Right atrium auricular region (tissue), 2 donors: ENCODE measurements at regions not wholly inside any gene's neighbourhood (a gene's known extent, or its start where the extent isn't known, plus 50 kb on each side); places are given as distances from the start of the nearest gene placed in this dataset.

Experiments used
- DNase-seq: peaks from one replicate; pipeline ENCODE4 v3.0.0-alpha.2; 2019; ENCODE audit warnings: low spot score
- H3K27ac ChIP-seq, 2 donors: fragments of 200-600 bp; sonication (generic); 1 replicate in 1 of 2; 2 replicates in 1 of 2; pipeline ENCODE4 v1.5.1; 2016 to 2019
- H3K27me3 ChIP-seq, 2 donors: fragments of 200-600 bp; sonication (generic); one replicate each; pipeline versions ENCODE4 v1.5.1 to v1.6.0; 2017 to 2019
- H3K36me3 ChIP-seq: fragments of 200-600 bp; sonication (generic); one replicate; pipeline ENCODE4 v1.5.1; 2016
- H3K4me1 ChIP-seq, 2 donors: fragments of 200-600 bp; sonication (generic); one replicate each; pipeline versions ENCODE4 v1.5.1 to v1.6.0; 2017 to 2019
- H3K4me3 ChIP-seq, 2 donors: fragments of 200-600 bp; sonication (generic); 1 replicate in 1 of 2; 2 replicates in 1 of 2; pipeline ENCODE4 v1.5.1; 2017 to 2019; ENCODE audit warnings: mild to moderate bottlenecking in 1 of 2, moderate library complexity in 1 of 2
- H3K9me3 ChIP-seq, 2 donors: fragments of 200-600 bp; sonication (generic); one replicate each; pipeline ENCODE4 v1.5.1; 2019
- CTCF ChIP-seq, 2 donors: fragments of 200-600 bp; sonication (generic); IDR thresholded peaks; one replicate each; pipeline ENCODE4 v1.5.1; 2019; ENCODE audit warnings: antibody characterized with exemption in 2 of 2

GRCh38 chr2:71826826-71827523 lies 320.7 kb downstream of the CYP26B1 start:
- no peaks in the 10 kb centered on the region for H3K36me3 ChIP-seq
- no peaks in the 10 kb centered on the region for H3K27me3 ChIP-seq
- H3K27ac ChIP-seq, result no peak overlapping the region
- no peak overlapping the region for H3K4me3 ChIP-seq
- H3K9me3 ChIP-seq, result peaks cover 0 to 2% of the 10 kb centered on the region in 2 donors
- peaks cover 0 to 12% of the 10 kb centered on the region in 2 donors for H3K4me1 ChIP-seq
- no peak for TF ChIP-seq CTCF (IDR thresholded peaks at IDR 0.05)
- peak; percentile 38 for DNase-seq

GRCh38 chr2:71826299-71826698 lies 321.4 kb downstream of the CYP26B1 start:
- Histone ChIP-seq H3K27ac (no peak overlapping the region), H3K4me3 (no peak overlapping the region), H3K4me1 (peaks cover 0 to 10% of the 10 kb centered on the region in 2 donors), H3K9me3 (peaks cover 0 to 2% of the 10 kb centered on the region in 2 donors), H3K36me3 (no peaks in the 10 kb centered on the region), H3K27me3 (no peaks in the 10 kb centered on the region)
- no peak for TF ChIP-seq CTCF (IDR thresholded peaks at IDR 0.05)
- no peak for DNase-seq

GRCh38 chr2:71824436-71824835 lies 323.2 kb downstream of the CYP26B1 start:
- no peaks in the 10 kb centered on the region for H3K4me1 ChIP-seq
- no peak overlapping the region for H3K4me3 ChIP-seq
- peaks cover 0 to 2% of the 10 kb centered on the region in 2 donors for H3K9me3 ChIP-seq
- H3K36me3 ChIP-seq, result no peaks in the 10 kb centered on the region
- DNase-seq, result no peak
- H3K27me3 ChIP-seq, result no peaks in the 10 kb centered on the region
- H3K27ac ChIP-seq, result no peak overlapping the region
- TF ChIP-seq CTCF (IDR thresholded peaks at IDR 0.05), result no peak

GRCh38 chr2:71823526-71823925 lies 324.1 kb downstream of the CYP26B1 start:
- no peaks in the 10 kb centered on the region for H3K27me3 ChIP-seq
- no peak overlapping the region for H3K27ac ChIP-seq
- no peaks in the 10 kb centered on the region for H3K36me3 ChIP-seq
- no peaks in the 10 kb centered on the region for H3K4me1 ChIP-seq
- peaks cover 0 to 2% of the 10 kb centered on the region in 2 donors for H3K9me3 ChIP-seq
- no peak for TF ChIP-seq CTCF (IDR thresholded peaks at IDR 0.05)
- no peak overlapping the region for H3K4me3 ChIP-seq
- no peak for DNase-seq

GRCh38 chr2:71822463-71822862 lies 325.2 kb downstream of the CYP26B1 start:
- peaks cover 0 to 2% of the 10 kb centered on the region in 2 donors for H3K9me3 ChIP-seq
- no peak for DNase-seq
- H3K36me3 ChIP-seq, result no peaks in the 10 kb centered on the region
- H3K4me1 ChIP-seq, result no peaks in the 10 kb centered on the region
- no peaks in the 10 kb centered on the region for H3K27me3 ChIP-seq
- no peak overlapping the region for H3K4me3 ChIP-seq
- TF ChIP-seq CTCF (IDR thresholded peaks at IDR 0.05), result no peak
- H3K27ac ChIP-seq, result no peak overlapping the region

GRCh38 chr2:71821856-71822255 lies 325.8 kb downstream of the CYP26B1 start:
- Histone ChIP-seq H3K27ac (no peak overlapping the region), H3K4me3 (no peak overlapping the region), H3K9me3 (peaks cover 0 to 2% of the 10 kb centered on the region in 2 donors), H3K4me1 (no peaks in the 10 kb centered on the region), H3K27me3 (no peaks in the 10 kb centered on the region), H3K36me3 (no peaks in the 10 kb centered on the region)
- no peak for TF ChIP-seq CTCF (IDR thresholded peaks at IDR 0.05)
- no peak for DNase-seq
